HCT116 (cell line): ENCODE measurements at regions not wholly inside any gene's neighbourhood (a gene's known extent, or its start where the extent isn't known, plus 50 kb on each side); places are given as distances from the start of the nearest gene placed in this dataset.

Source experiments
- ATAC-seq: fragments of 200-7000 bp; cut with Tn5 transposase; 2 replicates; pipeline ENCODE4 v1.9.1; 2020; ENCODE audit warnings: mild to moderate bottlenecking, moderate library complexity
- BruUV-seq: library from RNA; stranded (reverse); fragments of 400-500 nt; replicated peaks from 2 replicates; lab custom pipeline; 2021; lab: Mats Ljungman, UMichigan
- CTCF ChIA-PET: fragments of 300-600 bp; sonication (Branson Sonifier 250); formaldehyde crosslinking; loops from one replicate; lab custom pipeline; 2021; ENCODE audit warnings: antibody characterized with exemption; lab: Charles Lee
- POLR2A ChIA-PET: fragments of 300-600, 350-600 bp; sonication (Branson Sonifier 250); formaldehyde crosslinking; loops from one replicate; lab custom pipeline; 2021; ENCODE audit warnings: antibody characterized with exemption; lab: Charles Lee
- RAD21 ChIA-PET, 2 experiments: fragments of 300-600 bp; sonication (Branson Sonifier 250); formaldehyde crosslinking; loops; one replicate each; lab custom pipeline; 2023; ENCODE audit warnings: low total read pairs in 2 of 2; ENCODE audit not compliant: uncharacterized antibody in 2 of 2, unreplicated experiment in 2 of 2, low non-redundant PET in 1 of 2; lab: Charles Lee
- DNase-seq: peaks from one replicate; pipeline ENCODE4 v3.0.0-alpha.2; 2010; ENCODE audit warnings: low read depth, low spot score
- H2AFZ ChIP-seq: fragments of 200-600 bp; shearing (Covaris generic), sonication (generic); 2 replicates; pipeline ENCODE4 v1.6.1; 2017; ENCODE audit warnings: low read depth, mixed run types, mixed read lengths, antibody characterized with exemption, low read length; ENCODE audit not compliant: poor library complexity, severe bottlenecking
- H3K27ac ChIP-seq: 2 replicates; pipeline ENCODE4 v1.5.1; 2012; ENCODE audit warnings: low read depth, low read length
- H3K27me3 ChIP-seq: fragments of 200-600 bp; sonication (generic); 2 replicates; pipeline ENCODE4 v1.6.1; 2016; ENCODE audit warnings: mixed run types, low read length, mixed read lengths; ENCODE audit not compliant: insufficient read depth
- H3K36me3 ChIP-seq, 2 experiments: fragments of 200-500 bp in 1 of 2; fragments of 200-600 bp in 1 of 2; sonication (Bioruptor generic) in 1 of 2; sonication (generic) in 1 of 2; 2 replicates each; pipeline versions ENCODE4 v1.5.1 to v1.6.1; 2014 to 2016; ENCODE audit warnings: low read length in 2 of 2, inconsistent platforms in 1 of 2, mixed read lengths in 1 of 2, mixed run types in 1 of 2; ENCODE audit not compliant: insufficient read depth in 2 of 2, control insufficient read depth in 1 of 2
- H3K4me1 ChIP-seq, 2 experiments: fragments of 200-600 bp in 1 of 2; sonication (generic) in 1 of 2; 2 replicates each; pipeline versions ENCODE4 v1.5.1 to v1.6.1; 2012 to 2017; ENCODE audit warnings: low read length in 2 of 2, inconsistent platforms in 1 of 2, mild to moderate bottlenecking in 1 of 2, mixed read lengths in 1 of 2, mixed run types in 1 of 2, moderate library complexity in 1 of 2; ENCODE audit not compliant: insufficient read depth in 2 of 2, control insufficient read depth in 1 of 2
- H3K4me2 ChIP-seq: fragments of 200-600 bp; sonication (generic); 2 replicates; pipeline ENCODE4 v1.6.1; 2017; ENCODE audit warnings: mixed run types, low read length, mixed read lengths
- H3K4me3 ChIP-seq, 2 experiments: fragments of 200-600 bp in 1 of 2; sonication (generic) in 1 of 2; replicated peaks in 1 of 2; 2 replicates each; pipeline ENCODE4 v1.5.1; 2011 to 2016; ENCODE audit warnings: low read length in 2 of 2, control low read depth in 1 of 2, low read depth in 1 of 2, mild to moderate bottlenecking in 1 of 2, mixed read lengths in 1 of 2, mixed run types in 1 of 2
- H3K79me2 ChIP-seq: fragments of 200-600 bp; sonication (generic); 2 replicates; pipeline ENCODE4 v1.6.1; 2017; ENCODE audit warnings: mild to moderate bottlenecking, mixed run types, low read length, moderate library complexity, mixed read lengths; ENCODE audit not compliant: insufficient read depth
- H3K9ac ChIP-seq: fragments of 200-600 bp; sonication (generic); 2 replicates; pipeline ENCODE4 v1.6.1; 2016; ENCODE audit warnings: low read length, mixed read lengths
- H3K9me2 ChIP-seq: fragments of 200-600 bp; sonication (generic), shearing (Covaris generic); 2 replicates; pipeline ENCODE4 v1.6.1; 2017; ENCODE audit warnings: mixed run types, mild to moderate bottlenecking, moderate library complexity; ENCODE audit not compliant: insufficient read depth
- H3K9me3 ChIP-seq, 2 experiments: fragments of 200-500 bp in 1 of 2; fragments of 200-600 bp in 1 of 2; sonication (Bioruptor generic) in 1 of 2; sonication (generic) in 1 of 2; 2 replicates each; pipeline ENCODE4 v1.6.1; 2014 to 2017; ENCODE audit warnings: low read length in 2 of 2, mixed read lengths in 2 of 2, inconsistent platforms in 1 of 2, low read depth in 1 of 2, mild to moderate bottlenecking in 1 of 2, mixed run types in 1 of 2, moderate library complexity in 1 of 2; ENCODE audit not compliant: control insufficient read depth in 1 of 2, insufficient read depth in 1 of 2
- H4K20me1 ChIP-seq: fragments of 200-600 bp; sonication (generic), shearing (Covaris generic); 2 replicates; pipeline ENCODE4 v1.6.1; 2017; ENCODE audit warnings: mixed run types, mild to moderate bottlenecking, moderate library complexity; ENCODE audit not compliant: insufficient read depth
- ATF3 ChIP-seq: IDR thresholded peaks from 2 replicates; pipeline ENCODE4 v1.6.1; 2012
- CBX3 ChIP-seq: IDR thresholded peaks from 2 replicates; pipeline ENCODE4 v1.6.1; 2012; ENCODE audit warnings: low read depth
- CEBPB ChIP-seq: IDR thresholded peaks from 2 replicates; pipeline ENCODE4 v1.6.1; 2012; ENCODE audit warnings: low read depth
- CTCF ChIP-seq, 3 experiments: fragments of 200-600 bp in 1 of 3; sonication (generic) in 1 of 3; IDR thresholded peaks in 2 of 3; conservative IDR thresholded peaks in 1 of 3; 2 replicates each; pipeline ENCODE4 v1.5.1; 2012 to 2017; ENCODE audit warnings: low read depth in 2 of 3, low read length in 2 of 3, antibody characterized with exemption in 1 of 3, borderline replicate concordance in 1 of 3, control low read depth in 1 of 3, mild to moderate bottlenecking in 1 of 3, mixed read lengths in 1 of 3, mixed run types in 1 of 3, moderate library complexity in 1 of 3; ENCODE audit not compliant: insufficient read depth in 1 of 3
- EGR1 ChIP-seq: IDR thresholded peaks from 2 replicates; pipeline ENCODE4 v1.6.1; 2012; ENCODE audit warnings: low read depth
- ELF1 ChIP-seq: IDR thresholded peaks from 2 replicates; pipeline ENCODE4 v1.6.1; 2012; ENCODE audit warnings: low read depth, borderline replicate concordance
- EZH2 ChIP-seq: fragments of 200-600 bp; sonication (generic); IDR thresholded peaks from 2 replicates; pipeline ENCODE4 v1.6.1; 2017; ENCODE audit warnings: antibody characterized with exemption, mixed run types
- EZH2phosphoT487 ChIP-seq: fragments of 200-600 bp; IDR thresholded peaks from 2 replicates; pipeline ENCODE4 v1.6.1; 2018; ENCODE audit warnings: antibody characterized with exemption, borderline replicate concordance
- FOSL1 ChIP-seq: IDR thresholded peaks from 2 replicates; pipeline ENCODE4 v1.6.1; 2012; ENCODE audit warnings: low read depth
- JUND ChIP-seq: IDR thresholded peaks from 2 replicates; pipeline ENCODE4 v1.6.1; 2012
- MAX ChIP-seq: IDR thresholded peaks from 2 replicates; pipeline ENCODE4 v1.6.1; 2012
- RAD21 ChIP-seq: IDR thresholded peaks from 2 replicates; pipeline ENCODE4 v1.6.1; 2012; ENCODE audit warnings: low read depth, mild to moderate bottlenecking
- SRF ChIP-seq: IDR thresholded peaks from 2 replicates; pipeline ENCODE4 v1.6.1; 2012; ENCODE audit warnings: low read depth
- YY1 ChIP-seq: IDR thresholded peaks from 2 replicates; pipeline ENCODE4 v1.6.1; 2011; ENCODE audit warnings: low read length, low read depth, moderate library complexity, mild to moderate bottlenecking; ENCODE audit not compliant: insufficient replicate concordance; ENCODE audit errors: extremely low read depth
- ZBTB33 ChIP-seq: IDR thresholded peaks from 2 replicates; pipeline ENCODE4 v1.6.1; 2011; ENCODE audit warnings: mild to moderate bottlenecking, low read length, moderate library complexity; ENCODE audit not compliant: insufficient replicate concordance; ENCODE audit errors: extremely low read depth
- ZFX ChIP-seq: fragments of 450-650 bp; IDR thresholded peaks from 2 replicates; pipeline ENCODE4 v1.6.1; 2017
- ZNF274 ChIP-seq: fragments of 200-500 bp; sonication (Bioruptor generic); IDR thresholded peaks from 2 replicates; pipeline ENCODE4 v1.6.1; 2014; ENCODE audit warnings: mild to moderate bottlenecking, low read depth, low read length, inconsistent platforms
- intact Hi-C: fragments of 100-400 bp; cut with micrococcal nuclease; formaldehyde crosslinking; loops from 2 replicates; pipeline ENCODE4 v1.10.0; 2022
- TF ChIP-seq, protein P1 (sequence below): IDR thresholded peaks from 2 replicates; pipeline ENCODE4 v1.6.1; 2012; ENCODE audit warnings: low read depth

- no peak overlapping the region for H3K4me3 ChIP-seq
- intact Hi-C loops, result loop anchor here (1.0 to 5.0 kb wide), 4 partner anchors 538 to 1528 kb away; no protein-coding TSS in a partner anchor
- H3K27me3 ChIP-seq, result no peaks in the 10 kb centered on the region
- no peaks in the 10 kb centered on the region for H3K79me2 ChIP-seq
- H3K9me2 ChIP-seq, result no peaks in the 10 kb centered on the region
- DNase-seq (peak; percentile 45), ATAC-seq (peak; percentile 96)
- H3K9ac ChIP-seq, result no peak overlapping the region
- peak overlapping the region; percentile 35; the same call in 1 of the 2 replicates for H3K4me2 ChIP-seq
- RAD21 ChIA-PET, result no interaction called here
- H3K9me3 ChIP-seq, result no peaks in the 10 kb centered on the region
- no peaks in the 10 kb centered on the region for H3K36me3 ChIP-seq
- BruUV-seq, result no TSS peak
- POLR2A ChIA-PET, result no interaction called here
- no peaks in the 10 kb centered on the region for H4K20me1 ChIP-seq
- H3K4me1 ChIP-seq, result no peaks in the 10 kb centered on the region
- H2AFZ ChIP-seq, result no peak overlapping the region
- TF ChIP-seq YY1 (no peak), ATF3 (no peak), MAX (peak; percentile 37; the same call in 1 of the 2 replicates), ZNF274 (no peak), FOSL1 (no peak), EGR1 (no peak), EZH2 (no peak), ZBTB33 (no peak), CTCF (IDR thresholded peaks at IDR 0.05 in 2 of 3, conservative IDR thresholded peaks at IDR 0.05 in 1 of 3; ENCODE audit: borderline replicate concordance in 1 of 3, insufficient read depth in 1 of 3, low read depth in 2 of 3, low read length in 2 of 3) (peak; percentile 46 to 78 (median 70); a peak in 5 of 6 replicates), SRF (no peak), ELF1 (no peak), RAD21 (peak; percentile 97), ZFX (no peak; the same call in 1 of the 2 replicates), CEBPB (no peak), JUND (no peak), EZH2phosphoT487 (no peak), CBX3 (no peak)
- TF ChIP-seq, protein P1, sequence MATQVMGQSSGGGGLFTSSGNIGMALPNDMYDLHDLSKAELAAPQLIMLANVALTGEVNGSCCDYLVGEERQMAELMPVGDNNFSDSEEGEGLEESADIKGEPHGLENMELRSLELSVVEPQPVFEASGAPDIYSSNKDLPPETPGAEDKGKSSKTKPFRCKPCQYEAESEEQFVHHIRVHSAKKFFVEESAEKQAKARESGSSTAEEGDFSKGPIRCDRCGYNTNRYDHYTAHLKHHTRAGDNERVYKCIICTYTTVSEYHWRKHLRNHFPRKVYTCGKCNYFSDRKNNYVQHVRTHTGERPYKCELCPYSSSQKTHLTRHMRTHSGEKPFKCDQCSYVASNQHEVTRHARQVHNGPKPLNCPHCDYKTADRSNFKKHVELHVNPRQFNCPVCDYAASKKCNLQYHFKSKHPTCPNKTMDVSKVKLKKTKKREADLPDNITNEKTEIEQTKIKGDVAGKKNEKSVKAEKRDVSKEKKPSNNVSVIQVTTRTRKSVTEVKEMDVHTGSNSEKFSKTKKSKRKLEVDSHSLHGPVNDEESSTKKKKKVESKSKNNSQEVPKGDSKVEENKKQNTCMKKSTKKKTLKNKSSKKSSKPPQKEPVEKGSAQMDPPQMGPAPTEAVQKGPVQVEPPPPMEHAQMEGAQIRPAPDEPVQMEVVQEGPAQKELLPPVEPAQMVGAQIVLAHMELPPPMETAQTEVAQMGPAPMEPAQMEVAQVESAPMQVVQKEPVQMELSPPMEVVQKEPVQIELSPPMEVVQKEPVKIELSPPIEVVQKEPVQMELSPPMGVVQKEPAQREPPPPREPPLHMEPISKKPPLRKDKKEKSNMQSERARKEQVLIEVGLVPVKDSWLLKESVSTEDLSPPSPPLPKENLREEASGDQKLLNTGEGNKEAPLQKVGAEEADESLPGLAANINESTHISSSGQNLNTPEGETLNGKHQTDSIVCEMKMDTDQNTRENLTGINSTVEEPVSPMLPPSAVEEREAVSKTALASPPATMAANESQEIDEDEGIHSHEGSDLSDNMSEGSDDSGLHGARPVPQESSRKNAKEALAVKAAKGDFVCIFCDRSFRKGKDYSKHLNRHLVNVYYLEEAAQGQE, result no peak
- TF ChIP-seq, all 23 proteins: peak for 3
- no peak overlapping the region for H3K27ac ChIP-seq
- CTCF ChIA-PET, result interaction anchor here (0.7 kb wide), 1 partner anchor 49 kb away, joined by 3 read pairs; no protein-coding TSS in a partner anchor
Observed at GRCh38 chr10:3239066-3239919, 66.7 kb upstream of the PITRM1 start.
